WTC11 (cell line): ENCODE measurements at regions not wholly inside any gene's neighbourhood (a gene's known extent, or its start where the extent isn't known, plus 50 kb on each side); places are given as distances from the start of the nearest gene placed in this dataset.

ENCODE experiments used
- ATAC-seq: fragments of 200-7000 bp; cut with Tn5 transposase; 2 replicates; pipeline ENCODE4 v1.10.0; 2021; ENCODE audit warnings: mild to moderate bottlenecking, moderate library complexity
- CTCF ChIA-PET: fragments of 300-600 bp; sonication (Branson Sonifier 250); formaldehyde crosslinking; loops from one replicate; lab custom pipeline; 2021; ENCODE audit warnings: antibody characterized with exemption; lab: Charles Lee
- POLR2A ChIA-PET: fragments of 350-600 bp; sonication (Branson Sonifier 250); formaldehyde crosslinking; loops from one replicate; lab custom pipeline; 2021; ENCODE audit warnings: antibody characterized with exemption; lab: Charles Lee
- DNase-seq: peaks from one replicate; pipeline ENCODE4 v3.0.0; 2021; ENCODE audit warnings: low spot score
- H3K27ac Mint-ChIP-seq: 2 replicates; pipeline ENCODE4 v1.8.0; 2021; ENCODE audit warnings: mixed read lengths
- H3K27me3 Mint-ChIP-seq: 2 replicates; pipeline ENCODE4 v1.8.0; 2021; ENCODE audit warnings: low read depth, mild to moderate bottlenecking, moderate library complexity, mixed read lengths
- H3K36me3 Mint-ChIP-seq: 2 replicates; pipeline ENCODE4 v1.8.0; 2021; ENCODE audit warnings: mixed read lengths
- H3K4me1 Mint-ChIP-seq: 2 replicates; pipeline ENCODE4 v1.8.0; 2022; ENCODE audit warnings: mixed read lengths
- H3K4me3 Mint-ChIP-seq: 2 replicates; pipeline ENCODE4 v1.8.0; 2021; ENCODE audit warnings: mild to moderate bottlenecking, moderate library complexity, mixed read lengths
- H3K9me3 Mint-ChIP-seq: 2 replicates; pipeline ENCODE4 v1.8.0; 2021; ENCODE audit warnings: mixed read lengths
- CDX4 ChIP-seq: fragments of 250-450 bp; sonication (Bioruptor Pico); IDR thresholded peaks from 2 replicates; pipeline ENCODE4 v1.9.0; 2021; ENCODE audit warnings: moderate library complexity, mild to moderate bottlenecking, inconsistent platforms, borderline replicate concordance
- CTCF ChIP-seq: fragments of 200-600 bp; IDR thresholded peaks from 2 replicates; pipeline ENCODE4 v1.8.0; 2022; ENCODE audit warnings: antibody characterized with exemption
- ETV6 ChIP-seq: sonication (generic); formaldehyde crosslinking; IDR thresholded peaks from 2 replicates; pipeline ENCODE4 v1.8.1; 2022; ENCODE audit warnings: mild to moderate bottlenecking, missing genetic modification reagents
- JUN ChIP-seq: sonication (generic); formaldehyde crosslinking; IDR thresholded peaks from 2 replicates; pipeline ENCODE4 v1.8.0; 2023; ENCODE audit warnings: mild to moderate bottlenecking, missing genetic modification reagents
- SMAD4 ChIP-seq: sonication (generic); formaldehyde crosslinking; IDR thresholded peaks from 2 replicates; pipeline ENCODE4 v1.8.0; 2022; ENCODE audit warnings: mild to moderate bottlenecking, missing genetic modification reagents
- SOX15 ChIP-seq: fragments of 250-450 bp; sonication (Bioruptor Pico); IDR thresholded peaks from 2 replicates; pipeline ENCODE4 v1.9.0; 2021; ENCODE audit warnings: mild to moderate bottlenecking
- STAT6 ChIP-seq: sonication (generic); formaldehyde crosslinking; conservative IDR thresholded peaks from 2 replicates; pipeline ENCODE4 v1.8.1; 2023; ENCODE audit warnings: mild to moderate bottlenecking, low read depth, missing genetic modification reagents, moderate library complexity
- USF1 ChIP-seq: sonication (generic); formaldehyde crosslinking; IDR thresholded peaks from 2 replicates; pipeline ENCODE4 v1.8.0; 2022; ENCODE audit warnings: mild to moderate bottlenecking, missing genetic modification reagents
- ZNF138 ChIP-seq: sonication (generic); formaldehyde crosslinking; conservative IDR thresholded peaks from 2 replicates; pipeline ENCODE4 v1.8.1; 2022; ENCODE audit warnings: mild to moderate bottlenecking, moderate library complexity, missing genetic modification reagents
- ZNF281 ChIP-seq: sonication (generic); formaldehyde crosslinking; IDR thresholded peaks from 2 replicates; pipeline ENCODE4 v1.8.0; 2023; ENCODE audit warnings: mild to moderate bottlenecking, missing genetic modification reagents
- ZNF425 ChIP-seq: fragments of 250-450 bp; sonication (Bioruptor Pico); conservative IDR thresholded peaks from 2 replicates; pipeline ENCODE4 v1.9.0; 2021; ENCODE audit warnings: mild to moderate bottlenecking

GRCh38 chr5:56306433-56307150, 73.5 kb upstream of the ANKRD55 start:
- CTCF ChIA-PET, result no interaction called here
- H3K27me3 Mint-ChIP-seq, result peaks cover 13% of the 10 kb centered on the region
- TF ChIP-seq ZNF425 (CRISPR knock-in tag) (no peak), JUN (no peak), CTCF (no peak), SMAD4 (no peak), USF1 (no peak), ZNF138 (CRISPR knock-in tag) (no peak), CDX4 (CRISPR knock-in tag) (no peak), ETV6 (CRISPR knock-in tag) (no peak), ZNF281 (CRISPR knock-in tag) (no peak), SOX15 (CRISPR knock-in tag) (no peak), STAT6 (CRISPR knock-in tag) (no peak)
- TF ChIP-seq, all 79 proteins: peak for 0
- Mint-ChIP-seq H3K4me3 (no peak overlapping the region), H3K27ac (no peak overlapping the region), H3K9me3 (peaks cover 27% of the 10 kb centered on the region), H3K4me1 (no peaks in the 10 kb centered on the region), H3K36me3 (peaks cover 14% of the 10 kb centered on the region)
- DNase-seq (no peak), ATAC-seq (no peak)
- POLR2A ChIA-PET, result no interaction called here
